DMS114 treated with DMSO at 0.1 percent for 48 hours (cell line): ENCODE measurements at regions not wholly inside any gene's neighbourhood (a gene's known extent, or its start where the extent isn't known, plus 50 kb on each side); places are given as distances from the start of the nearest gene placed in this dataset.

Source experiments
- DNase-seq: peaks from one replicate; lab custom pipeline; 2025; ENCODE audit not compliant: unreplicated experiment; lab: John Stamatoyannopoulos, UW

GRCh38 chr6:33869826-33870423 lies 66.1 kb upstream of the MLN start:
- no peak for DNase-seq

GRCh38 chr6:33869121-33869520 lies 65.3 kb upstream of the MLN start:
- DNase-seq, result no peak

GRCh38 chr6:33868141-33868540 lies 64.3 kb upstream of the MLN start:
- no peak for DNase-seq

GRCh38 chr6:33865478-33866077 lies 61.8 kb upstream of the MLN start:
- no peak for DNase-seq

- DNase-seq, result no peak
Measured at GRCh38 chr6:33863723-33864440, 60.1 kb upstream of the MLN start.

GRCh38 chr6:33863084-33863483 lies 59.3 kb upstream of the MLN start:
- no peak for DNase-seq

GRCh38 chr6:33862536-33862935 lies 58.7 kb upstream of the MLN start:
- no peak for DNase-seq

GRCh38 chr6:33861722-33862121 lies 57.9 kb upstream of the MLN start:
- no peak for DNase-seq

GRCh38 chr6:33860706-33861474 lies 57.1 kb upstream of the MLN start:
- no peak for DNase-seq

GRCh38 chr6:33860006-33860405 lies 56.2 kb upstream of the MLN start:
- DNase-seq, result no peak

- no peak for DNase-seq
Measured at GRCh38 chr6:33858804-33859505, 55.2 kb upstream of the MLN start.

GRCh38 chr6:33857932-33858475 lies 54.2 kb upstream of the MLN start:
- no peak for DNase-seq

GRCh38 chr6:33857093-33857931 lies 53.5 kb upstream of the MLN start:
- no peak for DNase-seq

GRCh38 chr6:33856655-33857054 lies 52.9 kb upstream of the MLN start:
- no peak for DNase-seq

- DNase-seq, result no peak
Measured at GRCh38 chr6:33856031-33856590, 52.3 kb upstream of the MLN start.

- no peak for DNase-seq
Measured at GRCh38 chr6:33854572-33855030, 50.8 kb upstream of the MLN start.

- no peak for DNase-seq
Measured at GRCh38 chr6:33853736-33854135, 49.9 kb upstream of the MLN start.
